ENCODE measurements at regions not wholly inside any gene's neighbourhood (a gene's known extent, or its start where the extent isn't known, plus 50 kb on each side); places are given as distances from the start of the nearest gene placed in this dataset.

DNA sequence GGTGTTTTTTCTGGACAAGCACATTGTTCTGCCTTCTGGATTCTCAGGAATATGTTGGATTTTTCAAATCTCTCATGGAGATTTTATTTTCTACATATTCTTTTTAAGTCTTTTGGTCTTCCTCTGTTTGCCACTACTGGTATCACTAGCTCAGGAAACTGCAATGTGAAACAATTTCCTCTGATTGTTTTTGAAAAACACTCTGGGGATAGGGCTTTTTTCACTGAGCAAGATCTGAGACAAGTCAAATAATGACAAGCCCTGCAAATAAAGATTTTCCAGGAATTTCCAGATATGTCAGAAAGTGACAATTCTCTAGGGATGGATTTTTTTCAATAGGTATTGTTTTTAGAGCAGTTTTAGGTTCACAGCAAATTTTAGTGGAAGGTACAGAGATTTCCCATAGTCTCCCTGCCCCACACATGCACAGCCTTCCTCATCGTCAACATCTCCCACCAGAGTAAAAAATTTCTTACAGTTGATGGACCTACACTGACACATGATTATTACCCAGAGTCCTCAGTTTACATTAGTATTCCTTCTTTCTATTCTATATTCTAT lies 86.9 kb upstream of the TMEM161B start:
- TF ChIP-seq POLR2AphosphoS5 (IDR thresholded peaks at IDR 0.05) (no peak), EP300 (IDR thresholded peaks at IDR 0.05; ENCODE audit: low read depth) (no peak), POLR2A (IDR thresholded peaks at IDR 0.05) (no peak)
- TF ChIP-seq, protein P1, sequence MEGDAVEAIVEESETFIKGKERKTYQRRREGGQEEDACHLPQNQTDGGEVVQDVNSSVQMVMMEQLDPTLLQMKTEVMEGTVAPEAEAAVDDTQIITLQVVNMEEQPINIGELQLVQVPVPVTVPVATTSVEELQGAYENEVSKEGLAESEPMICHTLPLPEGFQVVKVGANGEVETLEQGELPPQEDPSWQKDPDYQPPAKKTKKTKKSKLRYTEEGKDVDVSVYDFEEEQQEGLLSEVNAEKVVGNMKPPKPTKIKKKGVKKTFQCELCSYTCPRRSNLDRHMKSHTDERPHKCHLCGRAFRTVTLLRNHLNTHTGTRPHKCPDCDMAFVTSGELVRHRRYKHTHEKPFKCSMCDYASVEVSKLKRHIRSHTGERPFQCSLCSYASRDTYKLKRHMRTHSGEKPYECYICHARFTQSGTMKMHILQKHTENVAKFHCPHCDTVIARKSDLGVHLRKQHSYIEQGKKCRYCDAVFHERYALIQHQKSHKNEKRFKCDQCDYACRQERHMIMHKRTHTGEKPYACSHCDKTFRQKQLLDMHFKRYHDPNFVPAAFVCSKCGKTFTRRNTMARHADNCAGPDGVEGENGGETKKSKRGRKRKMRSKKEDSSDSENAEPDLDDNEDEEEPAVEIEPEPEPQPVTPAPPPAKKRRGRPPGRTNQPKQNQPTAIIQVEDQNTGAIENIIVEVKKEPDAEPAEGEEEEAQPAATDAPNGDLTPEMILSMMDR (IDR thresholded peaks at IDR 0.05), result no peak

Measured in transverse colon (tissue), 4 donors.